K562 (cell line): ENCODE measurements at regions not wholly inside any gene's neighbourhood (a gene's known extent, or its start where the extent isn't known, plus 50 kb on each side); places are given as distances from the start of the nearest gene placed in this dataset.

ENCODE experiments used
- ATAC-seq: fragments of 200-7000 bp; cut with Tn5 transposase; 3 replicates; pipeline ENCODE4 v1.9.1; 2020; ENCODE audit warnings: moderate library complexity
- BruUV-seq: library from RNA; stranded (reverse); fragments of 400-500 nt; replicated peaks from 2 replicates; lab custom pipeline; 2021; lab: Mats Ljungman, UMichigan
- CTCF ChIA-PET: fragments of 300-600 bp; formaldehyde crosslinking; extraction: SDS; loops from one replicate; lab custom pipeline; 2021; ENCODE audit warnings: low intra/inter-chr PET ratio; lab: Yijun Ruan, JAX
- POLR2A ChIA-PET: fragments of 300-600, 350-650 bp; sonication (Branson Sonifier 250); formaldehyde crosslinking; extraction: SDS; loops from one replicate; lab custom pipeline; 2021; ENCODE audit warnings: antibody characterized with exemption, inconsistent platforms; lab: Yijun Ruan, JAX
- DNase-seq, 4 experiments: peaks; one replicate each; pipeline versions ENCODE4 v3.0.0 to v3.0.0-alpha.2; 2011 to 2018; ENCODE audit warnings: low spot score in 3 of 4, mixed read lengths in 3 of 4; ENCODE audit errors: extremely low read depth in 1 of 4
- FAIRE-seq: peaks from 2 replicates; lab custom pipeline; 2011; peaks lifted over from hg19 to GRCh38; lab: Jason Lieb, UNC
- H2AFZ ChIP-seq: 2 replicates; pipeline ENCODE4 v1.6.0; 2011; ENCODE audit warnings: low read depth, low read length, control low read depth, inconsistent platforms
- H3K27ac ChIP-seq: fragments of 200-600 bp; 3 replicates; pipeline ENCODE4 v1.8.0; 2011; ENCODE audit warnings: low read depth, mild to moderate bottlenecking, control low read depth, inconsistent platforms, low read length, moderate library complexity, mixed read lengths; ENCODE audit errors: extremely low read depth
- H3K27me3 ChIP-seq, 2 experiments: fragments of 300-600 bp in 1 of 2; 2 replicates in 1 of 2; 3 replicates in 1 of 2; pipeline versions ENCODE4 v1.6.0 to v1.8.0; 2011; ENCODE audit warnings: inconsistent platforms in 2 of 2, low read length in 2 of 2, mild to moderate bottlenecking in 1 of 2, mixed read lengths in 1 of 2, moderate library complexity in 1 of 2; ENCODE audit not compliant: control insufficient read depth in 2 of 2, insufficient read depth in 2 of 2
- H3K36me3 ChIP-seq: fragments of 300-600 bp; 3 replicates; pipeline ENCODE4 v1.8.0; 2011; ENCODE audit warnings: mild to moderate bottlenecking, low read length, inconsistent platforms; ENCODE audit not compliant: control insufficient read depth, insufficient read depth
- H3K4me1 ChIP-seq, 2 experiments: fragments of 200-600 bp in 1 of 2; replicated peaks in 1 of 2; 2 replicates in 1 of 2; 3 replicates in 1 of 2; pipeline versions ENCODE4 v1.5.1 to v1.8.0; 2011; ENCODE audit warnings: inconsistent platforms in 2 of 2, low read length in 2 of 2, mild to moderate bottlenecking in 1 of 2, mixed read lengths in 1 of 2, moderate library complexity in 1 of 2; ENCODE audit not compliant: control insufficient read depth in 2 of 2, insufficient read depth in 2 of 2
- H3K4me2 ChIP-seq: 2 replicates; pipeline ENCODE4 v1.6.1; 2011; ENCODE audit warnings: low read length, control low read depth, inconsistent platforms, mixed read lengths; ENCODE audit not compliant: insufficient read depth
- H3K4me3 ChIP-seq: fragments of 200-600 bp; sonication (generic), shearing (Covaris generic); 2 replicates; pipeline ENCODE4 v1.5.1; 2016; ENCODE audit warnings: control low read depth, inconsistent platforms
- H3K79me2 ChIP-seq: fragments of 200-600 bp; 3 replicates; pipeline ENCODE4 v1.8.0; 2011; ENCODE audit warnings: low read length, inconsistent platforms; ENCODE audit not compliant: control insufficient read depth, insufficient read depth
- H3K9ac ChIP-seq, 2 experiments: 2 replicates each; pipeline versions ENCODE4 v1.6.0 to v1.6.1; 2011; ENCODE audit warnings: low read depth in 2 of 2, low read length in 2 of 2, control low read depth in 1 of 2, inconsistent platforms in 1 of 2, mild to moderate bottlenecking in 1 of 2, mixed read lengths in 1 of 2; ENCODE audit not compliant: insufficient read depth in 1 of 2
- H3K9me1 ChIP-seq: one replicate; pipeline ENCODE4 v1.6.0; 2011; ENCODE audit warnings: inconsistent platforms, mild to moderate bottlenecking, low read length, moderate library complexity; ENCODE audit not compliant: control insufficient read depth, insufficient read depth
- H3K9me3 ChIP-seq: replicated peaks from 2 replicates; pipeline ENCODE4 v1.5.1; 2011; ENCODE audit warnings: low read depth, low read length, inconsistent platforms; ENCODE audit not compliant: control insufficient read depth, insufficient read depth
- H4K20me1 ChIP-seq: replicated peaks from 2 replicates; pipeline ENCODE4 v1.6.1; 2011; ENCODE audit warnings: low read length, inconsistent platforms, mixed read lengths; ENCODE audit not compliant: control insufficient read depth, insufficient read depth
- CHD7 ChIP-seq: fragments of 200-600 bp; sonication (generic); IDR thresholded peaks from one replicate; pipeline ENCODE4 v1.6.1; 2012; ENCODE audit warnings: mild to moderate bottlenecking, low read depth, low read length, inconsistent platforms
- EHMT2 ChIP-seq: fragments of 450-650 bp; IDR thresholded peaks from 2 replicates; pipeline ENCODE4 v1.6.1; 2018; ENCODE audit warnings: antibody characterized with exemption
- HNRNPK ChIP-seq: fragments of 200-400 bp; formaldehyde crosslinking; IDR thresholded peaks from one replicate; pipeline ENCODE4 v1.6.1; 2018; ENCODE audit warnings: mild to moderate bottlenecking, low read depth, low read length; ENCODE audit not compliant: poor library complexity, severe bottlenecking
- KDM1A ChIP-seq, 2 experiments: fragments of 450-650 bp; IDR thresholded peaks; 2 replicates each; pipeline ENCODE4 v1.6.1; 2016; ENCODE audit warnings: mild to moderate bottlenecking in 2 of 2
- RFX1 ChIP-seq: fragments of 450-650 bp; IDR thresholded peaks from 2 replicates; pipeline ENCODE4 v1.6.1; 2016; ENCODE audit warnings: mild to moderate bottlenecking, moderate library complexity
- TCF7 ChIP-seq: sonication (generic); IDR thresholded peaks from 2 replicates; pipeline ENCODE4 v1.6.1; 2016; ENCODE audit warnings: antibody characterized with exemption, borderline replicate concordance
- XRCC3 ChIP-seq: fragments of 450-650 bp; IDR thresholded peaks from 2 replicates; pipeline ENCODE4 v1.6.1; 2017; ENCODE audit warnings: mild to moderate bottlenecking, moderate library complexity
- ZFP30 ChIP-seq: fragments of 250-450 bp; sonication (Bioruptor Pico); IDR thresholded peaks from 2 replicates; pipeline ENCODE4 v1.8.0; 2022; ENCODE audit warnings: moderate library complexity, mild to moderate bottlenecking, inconsistent platforms, borderline replicate concordance
- ZFP36 ChIP-seq: fragments of 150-350 bp; IDR thresholded peaks from 2 replicates; pipeline ENCODE4 v1.6.1; 2018; ENCODE audit warnings: low read length, low read depth; ENCODE audit not compliant: partially characterized antibody
- ZNF232 ChIP-seq: sonication (generic); formaldehyde crosslinking; IDR thresholded peaks from 2 replicates; pipeline ENCODE4 v1.8.0; 2022; ENCODE audit warnings: mild to moderate bottlenecking, missing genetic modification reagents
- ZNF316 ChIP-seq: fragments of 450-650 bp; IDR thresholded peaks from 2 replicates; pipeline ENCODE4 v1.6.1; 2016
- ZNF507 ChIP-seq: conservative IDR thresholded peaks from 2 replicates; pipeline ENCODE4 v1.6.1; 2017; ENCODE audit warnings: missing genetic modification characterization, missing compliant biosample characterization
- WGBS: fragments of 100-300 bp; shearing (Covaris generic); methylation state at CpG from one replicate; pipeline ENCODE4 v1.1.6; 2016; ENCODE audit warnings: low coverage, mixed read lengths; ENCODE audit not compliant: insufficient coverage; ENCODE audit errors: missing lambda C conversion rate; 5-methylcytosine and 5-hydroxymethylcytosine counted together
- in situ Hi-C: fragments of 300-500 bp; cut with MboI; formaldehyde crosslinking; loops from 4 replicates; pipeline ENCODE4 v1.15.0; 2018; ENCODE audit warnings: inconsistent platforms, mixed read lengths
- intact Hi-C: fragments of 100-400 bp; cut with micrococcal nuclease; formaldehyde crosslinking; loops from 2 replicates; pipeline ENCODE4 v1.14.2; 2022

GRCh38 chrX:36609616-36610585, 398.3 kb upstream of the FAM47C start:
- BruUV-seq: no TSS peak
- Histone ChIP-seq H3K9me3 (no peaks in the 10 kb centered on the region), H3K4me3 (no peak overlapping the region), H3K79me2 (no peaks in the 10 kb centered on the region), H3K9me1 (no peaks in the 10 kb centered on the region), H3K4me2 (no peak overlapping the region), H4K20me1 (no peaks in the 10 kb centered on the region), H3K36me3 (no peaks in the 10 kb centered on the region), H3K27me3 (no peaks in the 10 kb centered on the region), H2AFZ (no peak overlapping the region), H3K4me1 (no peaks in the 10 kb centered on the region), H3K9ac (no peak overlapping the region), H3K27ac (no peak overlapping the region)
- in situ Hi-C loops (no loop called here), intact Hi-C loops (no loop called here)
- ATAC-seq (no peak), DNase-seq (no peak), FAIRE-seq (no peak)
- 5% methylated on average over 2 of the region's 4 CpGs for WGBS
- ChIA-PET CTCF (no interaction called here), POLR2A (no interaction called here)
- no peak for TF ChIP-seq ZNF316
- no peak for TF ChIP-seq ZNF507 (tag)
- TF ChIP-seq ZNF232 (CRISPR knock-in tag): no peak
- TF ChIP-seq ZFP36: no peak
- no peak for TF ChIP-seq KDM1A (IDR thresholded peaks at IDR 0.05)
- no peak for TF ChIP-seq RFX1
- TF ChIP-seq TCF7: no peak
- TF ChIP-seq HNRNPK: no peak
- no peak for TF ChIP-seq ZFP30 (CRISPR knock-in tag)
- no peak for TF ChIP-seq XRCC3
- no peak for TF ChIP-seq EHMT2
- TF ChIP-seq CHD7: no peak
